Hepatic stellate cell (primary cell): ENCODE measurements at regions not wholly inside any gene's neighbourhood (a gene's known extent, or its start where the extent isn't known, plus 50 kb on each side); places are given as distances from the start of the nearest gene placed in this dataset.

Experiments
- DNase-seq: peaks from one replicate; pipeline ENCODE4 v3.0.0; 2011; ENCODE audit warnings: low spot score

DNA sequence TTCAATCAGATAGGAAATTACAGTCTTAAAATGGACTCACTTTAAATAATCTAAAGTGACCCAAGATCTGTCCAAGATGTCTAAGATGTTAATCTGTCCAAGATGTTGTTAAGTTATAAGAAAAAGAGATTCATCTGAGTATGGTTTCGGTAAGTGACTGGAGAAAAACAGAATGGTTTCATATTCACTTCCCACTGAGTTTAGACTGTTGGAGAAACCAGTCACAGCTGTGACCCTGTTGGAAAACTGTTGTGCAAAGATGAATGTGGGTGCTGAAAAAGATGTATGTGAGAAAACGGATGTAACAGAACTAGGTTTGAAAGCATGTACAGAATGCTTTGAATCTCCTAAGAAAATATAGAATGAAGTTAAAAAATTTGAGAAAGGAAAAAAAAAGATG is 325.9 kb downstream of the COL12A1 start:
- DNase-seq: no peak

DNA sequence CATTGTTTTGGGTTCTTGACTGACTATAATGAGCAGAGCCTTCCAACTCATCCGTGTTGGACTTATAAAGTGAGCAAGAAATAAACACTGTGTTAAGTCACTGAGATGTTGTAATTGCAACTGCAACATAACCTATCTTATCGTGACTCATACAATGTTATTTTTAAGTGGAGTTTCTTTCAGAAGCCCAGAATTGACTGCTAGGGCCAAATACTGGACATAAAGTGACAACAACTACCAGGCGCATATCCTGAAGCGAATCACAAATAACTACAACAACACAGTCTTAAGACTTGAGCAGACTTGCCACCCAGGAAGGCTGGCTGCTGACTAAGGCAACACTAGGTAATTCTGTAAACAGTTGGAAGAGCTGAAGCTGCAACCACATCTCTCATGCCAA is 326.6 kb downstream of the COL12A1 start:
- peak; percentile 37 for DNase-seq

DNA sequence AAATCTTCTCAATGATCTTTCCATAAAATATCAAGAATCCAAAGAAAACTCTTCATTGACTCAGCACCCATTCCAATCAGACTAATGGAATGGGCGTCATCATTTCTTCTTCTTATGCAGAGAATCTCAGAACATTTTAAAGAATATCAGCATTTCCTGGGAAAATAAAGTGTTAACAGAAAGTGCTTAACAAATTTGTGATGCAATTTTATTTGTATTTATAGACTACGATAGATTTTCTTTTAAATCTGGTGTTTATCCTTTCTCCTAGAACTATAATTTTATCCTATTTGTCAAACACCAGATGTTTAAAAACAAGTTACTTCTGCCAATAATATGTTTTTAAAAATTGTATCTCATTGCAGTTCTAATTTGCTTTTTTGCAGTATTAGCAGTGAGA is 330.7 kb downstream of the COL12A1 start:
- DNase-seq: no peak

DNA sequence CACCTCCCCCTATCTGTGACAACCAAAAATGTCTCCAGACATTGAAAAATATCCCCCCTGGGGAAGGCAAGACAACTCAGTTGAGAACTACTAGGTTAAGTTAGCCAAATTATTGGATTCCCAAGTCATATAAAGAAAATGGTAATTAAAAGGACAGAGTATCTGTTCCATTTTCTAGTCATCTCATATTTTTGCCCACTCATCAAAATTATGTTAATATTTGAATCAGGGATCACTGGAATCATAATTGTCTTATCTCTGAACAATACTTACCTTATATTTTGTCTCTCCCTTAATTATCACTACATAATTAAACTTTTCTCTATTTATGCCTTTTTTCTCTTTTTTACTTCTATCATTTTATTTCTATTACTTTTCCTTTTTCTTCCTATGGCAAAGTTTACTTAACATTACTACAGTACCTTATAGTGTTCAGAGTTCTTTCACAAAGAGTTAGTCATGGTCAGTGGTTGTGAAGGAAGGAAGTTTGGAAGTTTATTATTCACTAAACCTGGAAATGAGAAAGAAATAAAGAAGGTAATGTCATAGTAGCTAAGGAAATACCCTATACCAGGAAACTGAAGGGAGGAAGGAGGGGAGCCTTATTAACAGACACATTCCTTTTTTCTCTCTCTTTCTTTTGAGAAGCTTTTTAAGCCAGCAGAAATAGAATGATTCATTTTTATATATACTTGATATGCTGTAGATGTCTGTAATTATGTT is 332.9 kb downstream of the COL12A1 start:
- DNase-seq: no peak

DNA sequence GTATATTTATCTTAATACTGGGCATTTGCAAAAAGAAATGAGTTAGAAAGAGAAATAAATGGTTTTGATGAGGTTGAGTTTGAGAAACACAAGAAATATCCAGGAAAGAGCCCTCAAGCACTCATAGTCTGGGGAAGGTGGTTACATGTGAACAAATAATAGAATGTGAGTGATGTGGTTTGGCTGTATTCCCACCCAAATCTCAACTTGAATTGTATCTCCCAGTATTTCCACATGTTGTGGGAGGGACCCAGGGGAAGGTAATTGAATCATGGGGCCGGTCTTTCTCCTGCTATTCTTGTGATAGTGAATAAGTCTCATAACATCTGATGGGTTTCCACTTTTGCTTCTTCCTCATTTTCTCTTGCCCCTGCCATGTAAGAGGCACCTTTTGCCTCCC is 334.1 kb downstream of the COL12A1 start:
- DNase-seq: no peak

DNA sequence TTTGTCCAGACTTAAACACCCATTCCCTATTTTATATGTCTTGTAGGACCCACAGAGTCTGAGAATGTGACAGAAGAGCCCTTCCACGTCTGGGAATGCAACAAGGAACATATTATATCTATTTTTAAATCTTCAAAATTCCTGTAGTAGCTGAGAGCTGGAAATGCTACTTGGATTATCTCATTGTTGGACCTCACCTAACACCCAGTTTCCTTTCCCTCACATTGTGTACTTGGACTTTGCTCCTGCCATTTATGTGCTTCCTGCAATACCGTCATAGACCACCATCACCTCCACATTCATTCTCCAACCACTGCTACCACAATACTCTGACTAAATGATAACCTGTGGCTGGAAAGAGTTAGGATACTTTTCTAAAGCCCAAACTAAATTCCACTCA is 335.4 kb downstream of the COL12A1 start:
- DNase-seq: no peak

DNA sequence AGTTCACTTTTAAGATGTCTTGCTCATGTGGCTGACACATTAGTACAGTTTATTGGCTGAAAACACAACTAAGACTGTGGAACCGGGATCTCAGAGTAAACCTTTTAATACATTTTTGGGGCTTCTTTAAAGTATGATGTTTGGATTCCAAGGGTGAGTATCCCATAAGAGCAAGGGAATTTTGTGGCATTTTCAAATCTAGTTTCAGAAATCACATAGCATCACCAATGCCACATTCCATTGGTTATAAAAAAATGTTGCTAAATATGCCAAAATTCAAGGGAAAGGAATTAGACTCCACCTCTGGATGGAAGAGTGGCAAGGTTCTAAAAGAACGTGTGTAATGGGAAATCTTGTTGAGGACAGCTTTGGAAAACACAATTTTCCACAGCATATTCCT is 338.6 kb downstream of the COL12A1 start:
- no peak for DNase-seq

DNA sequence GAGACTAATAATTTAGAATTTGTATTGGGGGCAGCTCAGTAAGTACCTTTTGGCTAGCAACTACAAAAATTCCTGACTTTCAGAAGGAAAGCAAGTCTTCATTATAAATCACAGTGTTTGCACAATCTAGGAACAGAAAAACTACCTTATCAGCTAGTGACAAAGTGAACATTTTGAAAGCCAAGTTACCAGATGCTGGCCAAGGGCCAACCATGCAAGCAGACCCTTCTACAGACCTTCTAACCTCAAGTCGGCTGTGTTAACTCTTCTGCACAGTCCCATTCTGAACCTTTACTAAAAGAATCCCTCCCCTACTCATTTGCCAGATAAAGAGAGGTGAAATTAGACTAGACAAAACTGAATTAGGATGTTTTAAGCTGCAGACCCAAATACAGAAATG is 341.9 kb downstream of the COL12A1 start:
- no peak for DNase-seq

DNA sequence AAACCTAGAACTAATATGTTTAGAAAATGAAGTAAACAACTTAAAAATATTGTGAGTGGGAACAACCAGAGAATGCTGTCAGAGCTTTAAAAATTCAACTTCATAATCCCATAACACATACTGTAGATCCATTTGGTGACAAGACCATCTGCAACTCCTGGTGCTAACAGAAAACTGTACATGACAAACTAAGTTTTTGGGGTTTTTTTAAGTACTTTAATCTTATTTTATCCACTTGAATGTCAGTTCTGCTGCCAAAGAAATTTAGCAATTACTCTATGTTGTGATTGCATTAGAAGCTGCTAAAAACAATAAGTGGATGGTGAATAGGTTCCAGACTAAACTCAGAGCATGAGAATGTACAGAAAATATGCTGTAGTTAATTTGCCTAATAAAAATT is 345.4 kb downstream of the COL12A1 start:
- no peak for DNase-seq

DNA sequence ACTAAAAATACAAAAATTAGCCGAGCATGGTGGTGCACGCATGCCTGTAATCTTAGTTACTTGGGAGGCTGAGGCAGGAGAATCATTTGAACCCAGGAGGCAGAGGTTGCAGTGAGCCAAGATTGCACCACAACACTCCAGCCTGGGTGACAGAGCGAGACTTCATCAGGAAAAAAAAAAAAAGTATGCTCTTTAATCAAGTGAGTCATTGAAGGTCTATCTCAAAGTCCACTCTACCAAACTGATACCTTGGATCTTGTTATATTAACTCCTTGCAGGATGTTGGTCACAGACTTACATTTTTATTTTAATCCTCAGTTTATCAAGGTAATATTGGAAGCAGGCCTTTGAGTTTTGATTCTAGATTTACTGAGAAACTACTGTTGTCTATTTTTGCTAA is 348.7 kb downstream of the COL12A1 start:
- no peak for DNase-seq

DNA sequence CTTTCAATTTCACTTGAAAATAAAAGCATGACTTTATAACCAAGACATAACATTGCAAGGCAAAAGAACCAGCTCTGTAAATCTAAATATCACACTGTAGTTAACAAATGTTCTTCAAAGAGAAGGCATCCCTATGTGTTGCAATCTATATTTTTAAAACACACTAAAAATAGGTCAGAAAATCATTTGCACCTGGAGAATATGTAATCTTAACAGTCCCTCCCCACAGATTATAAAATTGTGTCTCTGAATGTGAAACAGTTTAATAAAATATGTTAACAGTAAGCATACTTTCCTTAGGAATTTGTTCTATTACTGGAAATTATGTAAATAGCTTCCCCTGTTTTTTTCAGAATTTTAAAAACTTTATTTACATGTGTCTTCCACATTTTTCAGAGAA is 351.9 kb downstream of the COL12A1 start:
- DNase-seq: no peak

DNA sequence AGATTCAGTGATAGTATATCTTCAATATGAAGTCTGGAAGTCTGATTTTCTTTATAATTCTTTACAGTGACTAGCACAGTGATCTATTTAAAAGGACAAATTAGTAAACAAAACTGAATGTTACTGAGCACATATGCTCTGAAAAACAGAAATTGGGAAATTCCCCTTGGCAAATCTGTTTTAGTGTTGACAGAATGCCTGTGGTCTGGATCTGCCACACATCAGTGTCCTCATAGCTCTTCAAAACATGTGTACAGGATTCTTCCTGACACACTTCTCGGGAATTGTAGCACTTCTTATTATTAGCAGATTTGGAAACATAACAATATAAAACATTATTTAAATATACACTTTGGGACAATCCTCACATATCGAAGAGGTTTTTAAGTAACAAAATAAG is 354.3 kb downstream of the COL12A1 start:
- no peak for DNase-seq

DNA sequence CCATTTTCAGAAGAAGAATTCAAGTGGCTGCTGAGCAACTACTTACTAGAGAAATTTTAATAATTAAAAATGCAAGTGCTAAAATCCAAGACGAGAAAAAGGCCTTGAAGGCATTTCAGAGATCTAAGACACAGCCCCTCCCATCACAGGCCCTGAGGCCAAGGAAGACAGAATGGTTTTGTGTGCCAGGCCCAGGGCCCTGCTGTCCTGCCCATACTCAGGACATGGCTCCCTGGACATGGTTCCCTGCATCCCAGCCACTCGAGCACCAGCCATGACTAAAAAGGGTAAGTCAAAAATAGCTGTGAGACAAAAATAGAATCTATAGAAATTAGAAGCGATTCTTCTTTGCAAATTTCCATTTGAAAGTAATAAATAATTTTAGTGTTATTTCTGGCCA is 364.9 kb downstream of the COL12A1 start:
- DNase-seq: no peak

DNA sequence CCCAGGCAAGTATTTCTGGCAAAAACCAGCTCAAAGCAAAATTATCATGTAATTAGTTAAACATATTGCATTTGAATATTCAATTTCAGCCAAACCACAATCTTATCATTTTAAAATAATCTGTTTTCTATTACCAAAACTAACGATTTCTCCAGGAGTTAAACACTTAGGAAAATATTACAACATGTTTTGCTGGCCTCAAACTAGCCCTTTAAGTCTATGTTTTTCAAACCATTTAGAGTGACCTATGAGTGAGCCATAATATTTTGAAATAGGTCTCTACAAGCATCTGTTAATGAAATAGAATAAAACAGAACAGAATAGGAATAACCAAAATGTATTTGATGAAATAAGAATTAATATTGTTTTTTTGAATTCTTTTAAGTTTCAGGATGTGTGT is 370.9 kb downstream of the COL12A1 start:
- DNase-seq: no peak

DNA sequence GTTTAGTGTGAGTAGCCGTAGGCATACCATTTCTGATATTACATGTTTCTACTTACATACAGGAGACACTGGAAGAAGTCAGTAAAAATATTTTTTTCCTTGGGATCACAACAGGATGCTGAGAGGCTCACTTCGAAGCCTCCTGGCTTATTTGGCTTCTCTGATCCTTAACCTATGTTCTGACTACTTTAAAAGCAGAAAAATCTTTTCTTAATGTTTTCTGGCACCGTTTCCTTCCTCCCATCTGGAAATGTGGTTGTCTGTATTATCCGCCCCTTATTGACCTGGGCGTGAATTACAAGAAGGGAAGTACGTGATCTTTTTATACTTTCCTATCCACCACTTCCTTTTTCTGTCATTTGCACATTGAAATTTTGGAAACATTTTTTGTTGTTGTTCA is 379.6 kb downstream of the COL12A1 start:
- DNase-seq: no peak

DNA sequence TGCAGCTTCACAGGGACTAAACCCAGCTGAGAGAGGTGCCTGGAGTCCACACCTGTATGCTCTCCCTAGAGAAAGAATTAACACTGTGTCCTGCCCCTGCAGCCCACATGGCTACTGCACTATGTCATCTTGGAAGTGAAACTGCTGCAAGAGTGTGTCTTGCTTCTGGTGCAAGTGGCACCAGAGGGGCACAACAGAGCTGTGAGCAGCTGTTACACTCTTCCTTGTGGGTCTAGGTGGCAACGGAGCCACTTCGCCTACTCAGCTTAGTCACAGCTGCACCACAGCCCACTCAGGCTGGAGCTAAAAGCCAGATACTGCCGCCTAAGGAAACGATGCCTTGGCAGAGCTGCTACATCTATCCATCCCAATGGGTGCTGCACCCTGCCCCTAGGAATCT is 391.4 kb downstream of the COL12A1 start:
- no peak for DNase-seq

DNA sequence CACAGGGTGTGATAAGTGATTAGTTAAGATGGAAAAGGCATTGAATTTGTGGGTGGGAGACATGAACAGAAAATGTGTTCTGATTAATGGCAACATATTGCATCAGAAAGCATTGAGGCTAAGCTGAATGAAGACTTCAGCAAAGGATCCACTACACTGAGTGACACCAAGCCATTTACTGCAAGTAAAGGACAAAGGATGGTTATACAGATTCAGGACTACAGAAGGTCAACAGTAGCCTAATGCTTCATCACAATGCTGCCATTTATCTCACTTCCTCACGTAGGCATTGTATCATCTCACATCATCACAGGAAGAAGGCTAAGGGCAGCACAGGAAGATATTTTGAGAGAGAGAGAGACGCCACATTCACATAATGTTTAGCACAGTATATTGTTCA is 398.2 kb downstream of the COL12A1 start:
- no peak for DNase-seq

DNA sequence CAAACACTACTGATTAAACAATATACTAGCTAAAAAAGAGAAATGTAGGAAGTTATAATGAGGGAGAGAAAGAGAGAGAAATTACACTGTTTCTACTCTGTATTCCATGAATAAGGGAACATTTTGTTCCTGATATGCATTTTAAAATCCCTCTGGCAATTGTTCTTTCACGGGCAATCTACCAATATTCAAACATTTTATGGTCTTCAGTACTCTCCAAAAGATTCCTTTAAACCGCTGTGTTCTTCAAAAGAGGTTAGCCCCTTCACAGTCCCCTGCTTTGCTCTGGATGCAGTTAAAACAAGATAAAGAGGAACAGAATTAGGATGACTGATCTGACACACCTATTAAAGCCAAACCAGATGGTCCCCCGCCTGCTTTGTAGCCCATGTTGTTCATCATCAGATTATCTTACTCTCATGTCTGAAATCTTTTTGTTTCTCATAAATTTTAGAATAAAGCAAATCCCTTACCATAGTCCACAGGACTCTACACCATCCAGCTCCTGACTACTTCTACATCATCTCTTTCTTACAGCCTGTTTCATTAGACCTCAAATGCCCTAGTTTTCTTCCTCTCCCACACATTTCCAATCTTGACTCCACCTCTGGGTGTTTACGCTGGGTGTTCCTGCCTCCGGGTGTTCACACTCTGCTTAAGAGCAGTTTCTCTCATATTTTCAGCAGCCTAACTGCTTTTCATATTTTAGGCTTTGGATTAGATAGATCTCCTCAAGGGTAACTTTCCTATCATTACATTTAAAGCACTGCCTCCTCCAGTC is 399.7 kb downstream of the COL12A1 start:
- no peak for DNase-seq

DNA sequence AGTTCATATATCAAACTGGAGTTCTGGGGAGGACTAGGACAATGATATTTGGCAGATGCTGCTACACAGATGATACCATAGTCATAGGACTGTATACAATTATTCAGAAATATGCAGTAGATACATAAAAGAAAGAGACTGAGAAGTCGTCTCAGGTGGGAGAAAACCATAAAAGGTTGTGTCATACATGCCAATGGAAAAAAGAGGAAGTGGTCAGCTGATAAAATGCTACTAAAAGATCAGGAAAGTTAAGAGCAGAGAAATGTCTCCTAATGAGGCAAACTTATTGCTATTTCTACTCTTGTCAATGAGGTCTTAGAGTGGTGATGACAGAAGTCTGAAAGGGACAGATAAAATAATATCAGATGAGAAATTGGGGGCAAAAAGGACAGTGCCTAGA is 407.6 kb downstream of the COL12A1 start:
- no peak for DNase-seq

DNA sequence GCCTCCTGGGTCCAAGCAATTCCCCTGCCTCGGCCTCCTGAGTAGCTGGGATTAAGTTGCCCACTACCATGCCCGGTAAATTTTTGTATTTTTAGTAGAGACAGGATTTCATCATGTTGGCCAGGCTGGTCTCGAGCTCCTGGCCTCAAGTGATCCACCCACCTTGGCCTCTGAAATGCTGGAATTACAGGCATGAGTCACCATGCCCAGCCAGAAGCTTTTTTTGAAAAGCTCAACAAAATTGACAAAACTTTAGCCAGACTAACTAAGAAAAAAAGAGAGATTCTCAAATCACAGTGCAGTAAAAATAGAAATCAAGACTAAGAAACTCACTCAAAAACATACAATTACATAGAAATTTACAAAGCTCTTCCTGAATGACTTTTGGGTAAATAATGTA is 420.6 kb downstream of the COL12A1 start:
- no peak for DNase-seq

DNA sequence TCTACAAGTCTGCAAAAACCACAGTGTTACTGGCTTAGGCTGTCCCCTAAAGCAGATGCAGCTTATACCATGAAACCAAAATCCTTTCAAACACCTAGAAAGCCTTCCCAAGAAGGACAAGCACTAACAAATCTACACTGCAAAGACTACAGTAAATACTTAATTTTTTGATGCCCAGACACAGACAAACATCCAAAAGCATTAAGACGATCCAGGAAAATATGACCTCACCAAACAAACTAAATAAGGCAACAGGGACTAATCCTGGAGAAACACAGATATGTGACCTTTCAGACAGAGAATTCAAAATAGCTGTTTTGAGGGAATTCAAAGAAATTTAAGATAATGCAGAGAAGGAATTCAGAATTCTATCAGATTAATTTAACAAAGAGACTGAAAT is 423.5 kb downstream of the COL12A1 start:
- DNase-seq: no peak

DNA sequence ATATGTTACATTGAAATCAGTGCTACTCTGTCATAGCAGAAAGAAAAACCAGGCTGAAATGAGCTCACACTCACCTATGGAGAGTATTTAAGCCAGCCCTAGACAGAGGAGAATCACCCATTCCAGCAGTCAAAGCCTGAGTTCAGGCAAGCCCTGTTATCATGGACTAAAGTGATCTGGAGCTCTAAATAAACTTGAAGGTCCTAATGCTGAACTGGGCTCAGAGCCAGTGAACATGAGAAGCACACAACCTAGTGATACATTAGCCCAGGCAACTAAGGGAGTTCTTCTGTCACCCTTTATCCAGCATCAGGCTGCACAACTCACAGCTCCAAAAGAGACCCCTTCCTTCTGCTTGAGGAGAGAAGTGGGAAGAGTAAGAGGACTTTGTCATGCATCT is 425.0 kb downstream of the COL12A1 start:
- no peak for DNase-seq

DNA sequence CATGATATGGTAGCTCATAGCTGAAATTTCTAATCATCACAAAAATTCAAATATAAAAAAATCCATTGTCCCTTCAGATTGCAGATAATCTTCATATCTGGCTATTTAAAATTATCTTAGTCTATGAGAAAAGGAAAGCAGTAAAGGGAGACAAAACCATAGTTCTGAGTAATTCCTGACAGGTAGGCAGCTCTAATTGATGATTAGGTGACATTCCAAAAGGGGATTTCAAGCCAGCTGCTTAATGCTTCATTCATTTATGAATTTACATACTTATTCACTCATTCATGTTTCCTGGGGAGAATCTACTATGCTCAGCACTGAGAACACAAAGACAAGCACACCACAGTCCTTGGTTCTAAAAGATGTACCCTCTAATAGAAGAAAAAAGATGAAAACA is 437.1 kb downstream of the COL12A1 start:
- DNase-seq: no peak

DNA sequence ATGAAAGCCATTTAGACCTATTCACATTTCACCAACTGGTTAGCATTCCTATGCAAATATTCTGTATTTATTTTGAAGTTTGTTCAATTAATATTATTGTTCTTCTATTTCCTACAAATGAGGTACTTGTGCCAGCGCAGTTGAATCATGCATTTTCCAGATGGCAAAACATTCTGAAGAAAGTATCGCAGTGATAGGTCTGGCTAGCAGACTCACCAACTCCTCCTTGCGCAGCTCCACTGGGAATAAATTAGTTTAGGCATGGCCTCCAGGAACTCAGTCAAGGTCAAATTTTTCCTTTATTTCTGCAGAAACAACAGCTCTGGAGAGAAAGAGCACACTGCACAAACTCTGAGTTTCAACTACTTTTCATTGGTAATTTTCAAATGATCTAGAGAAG is 437.7 kb downstream of the COL12A1 start:
- peak; percentile 1 for DNase-seq
